ENCODE measurements at regions not wholly inside any gene's neighbourhood (a gene's known extent, or its start where the extent isn't known, plus 50 kb on each side); places are given as distances from the start of the nearest gene placed in this dataset.

DNA sequence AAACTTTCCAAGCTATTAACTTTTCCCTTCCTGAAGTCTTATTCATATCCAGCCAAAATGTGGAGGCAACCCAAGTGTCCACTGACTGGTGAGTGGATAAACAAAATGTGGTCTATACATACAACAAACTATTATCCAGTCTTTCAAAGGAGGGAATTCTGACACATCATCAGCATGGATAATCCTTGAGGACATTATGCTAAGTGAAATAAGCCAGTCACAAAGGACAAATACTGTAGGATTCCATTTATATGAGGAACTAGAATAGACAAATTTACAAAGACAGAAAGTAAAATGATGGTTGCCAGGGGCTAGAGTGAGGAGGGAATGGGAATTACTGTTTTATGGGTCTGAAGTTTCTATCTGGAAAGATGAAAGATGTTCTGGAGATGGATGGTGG lies 178.7 kb upstream of the PITX2 start:
- no peak overlapping the region for H3K4me3 ChIP-seq (ENCODE audit: insufficient read length, low read depth)
- H3K4me1 ChIP-seq (ENCODE audit: insufficient read depth, insufficient read length): no peaks in the 10 kb centered on the region
- no peak for TF ChIP-seq ZNF274 (IDR thresholded peaks at IDR 0.05; ENCODE audit: low read depth, low read length)
- TF ChIP-seq SUZ12 (IDR thresholded peaks at IDR 0.05; ENCODE audit: extremely low read depth, insufficient read depth, insufficient read length): no peak
- TF ChIP-seq YY1 (IDR thresholded peaks at IDR 0.05; ENCODE audit: insufficient read depth, insufficient read length): no peak
- no peak overlapping the region for H3K9ac ChIP-seq (ENCODE audit: insufficient read length, low read depth)
- no peak for DNase-seq (ENCODE audit: low read depth, low spot score)
- no peaks in the 10 kb centered on the region for H3K36me3 ChIP-seq (ENCODE audit: insufficient read depth, insufficient read length, low read length)
- H3K27me3 ChIP-seq (ENCODE audit: insufficient read depth, insufficient read length): no peaks in the 10 kb centered on the region
- H3K9me3 ChIP-seq (ENCODE audit: insufficient read depth, low read length): no peaks in the 10 kb centered on the region

DNA sequence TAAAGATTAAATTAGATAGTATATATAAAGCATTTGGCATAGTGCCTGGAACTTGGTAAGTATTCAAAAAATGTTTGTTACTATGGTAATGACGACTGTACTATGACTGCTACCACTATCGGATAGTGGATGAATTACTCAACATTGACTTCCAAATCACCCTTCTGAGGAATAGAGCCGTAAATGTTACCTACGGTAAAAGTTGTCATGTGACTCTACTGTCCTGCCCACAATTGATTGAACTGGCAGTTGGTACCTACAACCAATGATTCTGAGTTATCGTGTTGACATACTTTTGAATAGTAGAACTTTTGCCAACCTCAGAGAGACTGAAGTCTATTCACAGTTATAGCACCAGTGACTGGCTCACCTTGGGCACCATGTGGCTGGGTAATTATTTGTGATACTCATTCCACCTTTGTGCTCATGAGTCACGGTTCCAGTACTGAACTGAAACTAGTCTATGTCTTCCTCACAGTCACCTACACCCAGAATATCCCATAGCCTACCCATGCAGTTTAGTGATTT lies 185.5 kb upstream of the PITX2 start:
- DNase-seq (ENCODE audit: low read depth, low spot score): no peak

DNA sequence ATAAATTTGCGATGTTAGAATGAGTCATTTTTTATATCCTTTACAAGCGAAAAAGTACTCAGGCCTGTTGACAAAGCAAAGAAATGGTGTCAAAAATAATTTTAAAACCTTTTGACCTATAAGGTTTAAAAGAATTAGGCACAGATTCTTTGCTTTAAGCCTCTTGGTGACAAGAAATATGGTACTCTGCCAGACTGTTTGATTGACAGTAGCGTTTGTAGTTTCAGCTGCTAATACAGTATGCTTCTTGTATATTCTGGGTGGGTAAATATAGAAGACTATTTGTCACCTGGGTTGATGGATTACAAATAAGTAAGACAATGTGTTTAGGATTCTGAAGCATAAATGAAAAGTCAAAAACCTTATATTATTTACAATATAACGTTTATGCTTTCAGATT lies 193.1 kb upstream of the PITX2 start:
- Histone ChIP-seq H3K9ac (ENCODE audit: insufficient read length, low read depth) (no peak overlapping the region), H3K36me3 (ENCODE audit: insufficient read depth, insufficient read length, low read length) (no peaks in the 10 kb centered on the region), H3K9me3 (ENCODE audit: insufficient read depth, low read length) (no peaks in the 10 kb centered on the region), H3K4me3 (ENCODE audit: insufficient read length, low read depth) (no peak overlapping the region), H3K4me1 (ENCODE audit: insufficient read depth, insufficient read length) (no peaks in the 10 kb centered on the region), H3K27me3 (ENCODE audit: insufficient read depth, insufficient read length) (no peaks in the 10 kb centered on the region)
- DNase-seq (ENCODE audit: low read depth, low spot score): no peak
- no peak for TF ChIP-seq SUZ12 (IDR thresholded peaks at IDR 0.05; ENCODE audit: extremely low read depth, insufficient read depth, insufficient read length)
- TF ChIP-seq ZNF274 (IDR thresholded peaks at IDR 0.05; ENCODE audit: low read depth, low read length): no peak
- no peak for TF ChIP-seq YY1 (IDR thresholded peaks at IDR 0.05; ENCODE audit: insufficient read depth, insufficient read length)

More for the DNA sequence above, 185.5 kb upstream of the PITX2 start:
- Histone ChIP-seq H3K9me3 (ENCODE audit: insufficient read depth, low read length) (no peaks in the 10 kb centered on the region), H3K9ac (ENCODE audit: insufficient read length, low read depth) (no peak overlapping the region), H3K36me3 (ENCODE audit: insufficient read depth, insufficient read length, low read length) (no peaks in the 10 kb centered on the region), H3K4me3 (ENCODE audit: insufficient read length, low read depth) (no peak overlapping the region), H3K27me3 (ENCODE audit: insufficient read depth, insufficient read length) (no peaks in the 10 kb centered on the region), H3K4me1 (ENCODE audit: insufficient read depth, insufficient read length) (no peaks in the 10 kb centered on the region)
- TF ChIP-seq YY1 (IDR thresholded peaks at IDR 0.05; ENCODE audit: insufficient read depth, insufficient read length) (no peak), SUZ12 (IDR thresholded peaks at IDR 0.05; ENCODE audit: extremely low read depth, insufficient read depth, insufficient read length) (no peak), ZNF274 (IDR thresholded peaks at IDR 0.05; ENCODE audit: low read depth, low read length) (no peak)

DNA sequence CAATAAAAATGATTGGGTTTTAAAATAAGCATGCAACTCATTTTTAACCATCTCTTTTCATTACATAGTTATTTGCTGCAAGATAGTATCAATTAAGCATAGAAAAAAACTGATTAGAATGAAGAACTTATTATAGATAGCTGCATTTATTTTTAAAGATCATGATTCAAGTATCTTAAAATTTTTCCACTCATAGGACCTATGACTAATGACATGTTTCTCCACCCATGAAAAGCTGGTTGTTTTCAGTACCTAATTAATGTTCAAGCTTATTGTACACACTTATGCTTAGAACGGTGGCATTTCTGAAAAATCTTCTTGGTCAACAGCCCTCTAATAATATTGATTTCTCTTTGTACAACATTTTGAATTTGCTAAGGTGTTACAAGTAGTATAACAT lies 193.5 kb upstream of the PITX2 start:
- H3K27me3 ChIP-seq (ENCODE audit: insufficient read depth, insufficient read length): no peaks in the 10 kb centered on the region
- no peaks in the 10 kb centered on the region for H3K9me3 ChIP-seq (ENCODE audit: insufficient read depth, low read length)
- no peaks in the 10 kb centered on the region for H3K4me1 ChIP-seq (ENCODE audit: insufficient read depth, insufficient read length)
- no peak for TF ChIP-seq YY1 (IDR thresholded peaks at IDR 0.05; ENCODE audit: insufficient read depth, insufficient read length)
- TF ChIP-seq SUZ12 (IDR thresholded peaks at IDR 0.05; ENCODE audit: extremely low read depth, insufficient read depth, insufficient read length): no peak
- TF ChIP-seq ZNF274 (IDR thresholded peaks at IDR 0.05; ENCODE audit: low read depth, low read length): no peak
- H3K9ac ChIP-seq (ENCODE audit: insufficient read length, low read depth): no peak overlapping the region
- H3K4me3 ChIP-seq (ENCODE audit: insufficient read length, low read depth): no peak overlapping the region
- no peak for DNase-seq (ENCODE audit: low read depth, low spot score)
- no peaks in the 10 kb centered on the region for H3K36me3 ChIP-seq (ENCODE audit: insufficient read depth, insufficient read length, low read length)

DNA sequence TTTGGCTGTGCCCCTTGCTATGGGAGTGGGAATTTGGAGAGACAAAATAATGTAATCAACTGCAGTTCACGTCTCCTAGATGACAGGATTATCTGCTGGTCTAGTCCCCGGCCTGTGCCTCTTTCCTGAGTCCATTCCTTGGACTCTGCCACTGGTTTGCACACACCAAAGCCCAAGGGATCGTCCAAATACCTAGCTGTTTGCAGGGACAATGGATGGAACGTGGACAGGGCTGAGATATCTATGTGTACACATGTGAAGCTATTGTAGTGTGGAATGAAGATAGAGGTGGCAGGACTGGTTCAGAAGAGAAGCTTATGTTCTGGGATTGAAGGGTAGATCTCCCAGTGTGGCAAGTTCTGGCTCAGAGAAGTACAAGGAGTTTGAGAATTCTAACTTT lies 198.3 kb upstream of the PITX2 start:
- Histone ChIP-seq H3K4me1 (ENCODE audit: insufficient read depth, insufficient read length) (no peaks in the 10 kb centered on the region), H3K4me3 (ENCODE audit: insufficient read length, low read depth) (no peak overlapping the region), H3K27me3 (ENCODE audit: insufficient read depth, insufficient read length) (no peaks in the 10 kb centered on the region), H3K36me3 (ENCODE audit: insufficient read depth, insufficient read length, low read length) (no peaks in the 10 kb centered on the region), H3K9ac (ENCODE audit: insufficient read length, low read depth) (no peak overlapping the region), H3K9me3 (ENCODE audit: insufficient read depth, low read length) (no peaks in the 10 kb centered on the region)
- no peak for TF ChIP-seq YY1 (IDR thresholded peaks at IDR 0.05; ENCODE audit: insufficient read depth, insufficient read length)
- no peak for TF ChIP-seq SUZ12 (IDR thresholded peaks at IDR 0.05; ENCODE audit: extremely low read depth, insufficient read depth, insufficient read length)
- no peak for TF ChIP-seq ZNF274 (IDR thresholded peaks at IDR 0.05; ENCODE audit: low read depth, low read length)
- DNase-seq (ENCODE audit: low read depth, low spot score): no peak

DNA sequence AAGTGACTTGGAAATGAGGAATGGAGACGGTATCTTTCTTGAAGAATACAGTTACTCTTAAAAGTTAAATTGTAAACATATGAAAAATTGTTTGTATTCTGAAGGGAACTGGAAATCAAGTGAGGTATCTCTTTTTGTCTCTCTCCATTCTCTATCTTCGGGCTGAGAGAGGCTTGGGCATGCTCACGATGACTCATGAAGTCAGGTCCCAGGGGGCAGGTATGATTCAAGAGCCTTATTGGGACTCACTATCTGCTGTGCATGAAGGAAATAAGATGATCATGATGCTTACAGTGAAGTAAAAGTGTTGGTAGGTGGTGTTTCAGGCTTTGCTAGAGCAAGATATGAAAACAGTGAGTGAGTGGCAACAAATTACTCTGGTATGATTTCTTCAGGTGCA lies 200.4 kb upstream of the PITX2 start:
- no peaks in the 10 kb centered on the region for H3K9me3 ChIP-seq (ENCODE audit: insufficient read depth, low read length)
- H3K36me3 ChIP-seq (ENCODE audit: insufficient read depth, insufficient read length, low read length): no peaks in the 10 kb centered on the region
- DNase-seq (ENCODE audit: low read depth, low spot score): no peak
- H3K4me1 ChIP-seq (ENCODE audit: insufficient read depth, insufficient read length): no peaks in the 10 kb centered on the region
- H3K27me3 ChIP-seq (ENCODE audit: insufficient read depth, insufficient read length): no peaks in the 10 kb centered on the region
- no peak overlapping the region for H3K9ac ChIP-seq (ENCODE audit: insufficient read length, low read depth)
- no peak for TF ChIP-seq YY1 (IDR thresholded peaks at IDR 0.05; ENCODE audit: insufficient read depth, insufficient read length)
- TF ChIP-seq SUZ12 (IDR thresholded peaks at IDR 0.05; ENCODE audit: extremely low read depth, insufficient read depth, insufficient read length): no peak
- no peak for TF ChIP-seq ZNF274 (IDR thresholded peaks at IDR 0.05; ENCODE audit: low read depth, low read length)
- no peak overlapping the region for H3K4me3 ChIP-seq (ENCODE audit: insufficient read length, low read depth)

DNA sequence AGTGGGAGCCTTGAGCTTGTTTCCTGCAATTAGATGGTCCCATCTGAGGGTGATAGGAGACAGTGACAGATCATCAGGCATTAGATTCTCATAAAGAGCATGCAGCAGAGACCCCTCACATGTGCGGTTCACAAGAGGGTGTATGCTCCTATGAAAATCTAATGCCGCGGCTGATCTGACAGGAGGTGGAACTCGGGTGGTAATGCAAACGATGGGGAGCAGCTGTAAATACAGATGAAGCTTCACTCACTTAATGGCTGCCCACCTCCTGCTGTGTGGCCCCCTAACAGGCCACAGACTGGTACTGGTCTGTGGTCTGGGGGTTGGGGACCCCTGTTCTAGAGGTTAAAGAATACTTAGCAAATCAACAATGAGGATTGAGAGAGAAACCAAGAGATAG lies 201.5 kb upstream of the PITX2 start:
- no peak for DNase-seq (ENCODE audit: low read depth, low spot score)
- no peaks in the 10 kb centered on the region for H3K4me1 ChIP-seq (ENCODE audit: insufficient read depth, insufficient read length)

More for the DNA sequence above, 201.5 kb upstream of the PITX2 start:
- Histone ChIP-seq H3K9me3 (ENCODE audit: insufficient read depth, low read length) (no peaks in the 10 kb centered on the region), H3K27me3 (ENCODE audit: insufficient read depth, insufficient read length) (no peaks in the 10 kb centered on the region), H3K9ac (ENCODE audit: insufficient read length, low read depth) (no peak overlapping the region), H3K36me3 (ENCODE audit: insufficient read depth, insufficient read length, low read length) (no peaks in the 10 kb centered on the region), H3K4me3 (ENCODE audit: insufficient read length, low read depth) (no peak overlapping the region)
- TF ChIP-seq ZNF274 (IDR thresholded peaks at IDR 0.05; ENCODE audit: low read depth, low read length): no peak
- no peak for TF ChIP-seq YY1 (IDR thresholded peaks at IDR 0.05; ENCODE audit: insufficient read depth, insufficient read length)
- TF ChIP-seq SUZ12 (IDR thresholded peaks at IDR 0.05; ENCODE audit: extremely low read depth, insufficient read depth, insufficient read length): no peak

Data from NT2/D1 (cell line).